GM21526 (cell line): ENCODE measurements at regions not wholly inside any gene's neighbourhood (a gene's known extent, or its start where the extent isn't known, plus 50 kb on each side); places are given as distances from the start of the nearest gene placed in this dataset.
"Not testable (repeated sequence)": the region's sequence is repeated elsewhere in the genome, so short reads cannot be mapped to it uniquely, and the experiment has no call there.

Experiments
- ATAC-seq: cut with Tn5 transposase; IDR thresholded peaks from one replicate; pipeline ENCODE4 v1.9.1; 2021; ENCODE audit warnings: moderate library complexity; ENCODE audit not compliant: unreplicated experiment, low FRiP score

- no peak for ATAC-seq
These were observed 987.9 kb downstream of the EPHA7 start for GRCh38 chr6:92431502-92431901.

- ATAC-seq: no peak
These were observed 990.9 kb downstream of the EPHA7 start for GRCh38 chr6:92428448-92428847.

GRCh38 chr6:92427453-92427852, 991.9 kb downstream of the EPHA7 start:
- ATAC-seq: no peak

- ATAC-seq: no peak
These were observed 1003.7 kb downstream of the EPHA7 start for GRCh38 chr6:92415656-92416055.

GRCh38 chr6:92408350-92408749, 1011.0 kb downstream of the EPHA7 start:
- ATAC-seq: no peak

GRCh38 chr6:92404281-92404680, 1015.1 kb downstream of the EPHA7 start:
- no peak for ATAC-seq

- ATAC-seq: no peak
These were observed 1019.4 kb downstream of the EPHA7 start for GRCh38 chr6:92399911-92400310.

- ATAC-seq: not testable (repeated sequence)
These were observed 1030.7 kb downstream of the EPHA7 start for GRCh38 chr6:92388706-92389105.

GRCh38 chr6:92380803-92381601, 1038.4 kb downstream of the EPHA7 start:
- no peak for ATAC-seq

- ATAC-seq: no peak
These were observed 1042.2 kb downstream of the EPHA7 start for GRCh38 chr6:92377137-92377536.

- no peak for ATAC-seq
These were observed 1042.7 kb downstream of the EPHA7 start for GRCh38 chr6:92376691-92377090.

GRCh38 chr6:92371211-92372208, 1047.8 kb downstream of the EPHA7 start:
- ATAC-seq: no peak

GRCh38 chr6:92369309-92369708, 1050.0 kb downstream of the EPHA7 start:
- no peak for ATAC-seq

- ATAC-seq: no peak
These were observed 1054.3 kb downstream of the EPHA7 start for GRCh38 chr6:92364948-92365541.

GRCh38 chr6:92363111-92363510, 1056.2 kb downstream of the EPHA7 start:
- no peak for ATAC-seq

- ATAC-seq: no peak
These were observed 1057.0 kb downstream of the EPHA7 start for GRCh38 chr6:92362404-92362803.

GRCh38 chr6:92361990-92362389, 1057.4 kb downstream of the EPHA7 start:
- no peak for ATAC-seq

- no peak for ATAC-seq
These were observed 1065.0 kb downstream of the EPHA7 start for GRCh38 chr6:92354270-92354829.

- no peak for ATAC-seq
These were observed 1067.2 kb downstream of the EPHA7 start for GRCh38 chr6:92352130-92352529.

- ATAC-seq: no peak
These were observed 1078.2 kb downstream of the EPHA7 start for GRCh38 chr6:92341201-92341600.
